DND-41 (cell line): ENCODE measurements at regions not wholly inside any gene's neighbourhood (a gene's known extent, or its start where the extent isn't known, plus 50 kb on each side); places are given as distances from the start of the nearest gene placed in this dataset.

Experiments used
- ATAC-seq: fragments of 200-7000 bp; cut with Tn5 transposase; 3 replicates; pipeline ENCODE4 v1.9.1; 2021; ENCODE audit warnings: low read depth; ENCODE audit not compliant: insufficient read depth
- DNase-seq: peaks from one replicate; pipeline ENCODE4 v3.0.0-alpha.2; 2020
- H2AFZ ChIP-seq: 2 replicates; pipeline ENCODE4 v1.6.0; 2012; ENCODE audit warnings: low read depth, low read length
- H3K27ac ChIP-seq: 2 replicates; pipeline ENCODE4 v1.5.1; 2012; ENCODE audit warnings: low read length, inconsistent platforms
- H3K27me3 ChIP-seq: fragments of 200-600 bp; sonication (generic); 2 replicates; pipeline ENCODE4 v1.6.0; 2012; ENCODE audit warnings: low read length, mild to moderate bottlenecking, inconsistent platforms; ENCODE audit not compliant: insufficient read depth, poor library complexity
- H3K36me3 ChIP-seq: 2 replicates; pipeline ENCODE4 v1.5.1; 2012; ENCODE audit warnings: low read length, inconsistent platforms; ENCODE audit not compliant: insufficient read depth
- H3K4me1 ChIP-seq: 2 replicates; pipeline ENCODE4 v1.5.1; 2012; ENCODE audit warnings: mild to moderate bottlenecking, low read length; ENCODE audit not compliant: insufficient read depth
- H3K4me2 ChIP-seq: 2 replicates; pipeline ENCODE4 v1.6.0; 2012; ENCODE audit warnings: mild to moderate bottlenecking, moderate library complexity, low read length, inconsistent platforms; ENCODE audit not compliant: insufficient read depth
- H3K4me3 ChIP-seq, 2 experiments: fragments of 200-600 bp in 1 of 2; shearing (Covaris generic) in 1 of 2; 2 replicates each; pipeline ENCODE4 v1.5.1; 2012 to 2016; ENCODE audit warnings: inconsistent platforms in 2 of 2, low read length in 2 of 2, mild to moderate bottlenecking in 2 of 2, low read depth in 1 of 2, moderate library complexity in 1 of 2
- H3K79me2 ChIP-seq: 2 replicates; pipeline ENCODE4 v1.6.0; 2012; ENCODE audit warnings: low read length, inconsistent platforms; ENCODE audit not compliant: insufficient read depth
- H3K9ac ChIP-seq: 2 replicates; pipeline ENCODE4 v1.6.0; 2012; ENCODE audit warnings: low read depth, mild to moderate bottlenecking, inconsistent platforms, low read length, moderate library complexity
- H3K9me3 ChIP-seq: 2 replicates; pipeline ENCODE4 v1.5.1; 2012; ENCODE audit warnings: low read length, moderate library complexity, mild to moderate bottlenecking, inconsistent platforms; ENCODE audit not compliant: insufficient read depth, severe bottlenecking
- H4K20me1 ChIP-seq: 2 replicates; pipeline ENCODE4 v1.6.0; 2012; ENCODE audit warnings: low read length; ENCODE audit not compliant: insufficient read depth
- CTCF ChIP-seq: IDR thresholded peaks from 2 replicates; pipeline ENCODE4 v1.5.1; 2012; ENCODE audit warnings: borderline replicate concordance, low read length, moderate library complexity, mild to moderate bottlenecking; ENCODE audit not compliant: poor library complexity, severe bottlenecking; ENCODE audit errors: extremely low read depth
- EZH2 ChIP-seq: IDR thresholded peaks from 3 replicates; pipeline ENCODE4 v1.6.1; 2012; ENCODE audit warnings: borderline replicate concordance, low read depth, mild to moderate bottlenecking, moderate library complexity, low read length, inconsistent platforms; ENCODE audit not compliant: severe bottlenecking

- TF ChIP-seq EZH2 (no peak), CTCF (no peak)
- Histone ChIP-seq H3K27me3 (peaks cover 9% of the 10 kb centered on the region), H3K9me3 (no peaks in the 10 kb centered on the region), H4K20me1 (no peaks in the 10 kb centered on the region), H3K27ac (no peak overlapping the region), H3K36me3 (no peaks in the 10 kb centered on the region), H3K79me2 (no peaks in the 10 kb centered on the region), H3K9ac (no peak overlapping the region), H3K4me2 (no peak overlapping the region), H3K4me1 (no peaks in the 10 kb centered on the region), H3K4me3 (no peak overlapping the region), H2AFZ (no peak overlapping the region)
- DNase-seq (no peak), ATAC-seq (no peak)
Observed at GRCh38 chr2:204274991-204275390, 270.3 kb upstream of the PARD3B start.

GRCh38 chr2:204277226-204277625 is 268.0 kb upstream of the PARD3B start:
- no peak for DNase-seq
- Histone ChIP-seq H3K4me3 (no peak overlapping the region), H3K36me3 (no peaks in the 10 kb centered on the region), H3K9me3 (no peaks in the 10 kb centered on the region), H3K4me1 (no peaks in the 10 kb centered on the region), H3K4me2 (no peak overlapping the region), H3K79me2 (no peaks in the 10 kb centered on the region), H3K27ac (no peak overlapping the region), H4K20me1 (no peaks in the 10 kb centered on the region), H3K9ac (no peak overlapping the region), H3K27me3 (peaks cover 14% of the 10 kb centered on the region), H2AFZ (no peak overlapping the region)
- TF ChIP-seq CTCF (no peak), EZH2 (no peak)
- no peak for ATAC-seq

- Histone ChIP-seq H3K9me3 (no peaks in the 10 kb centered on the region), H3K27me3 (peaks cover 20% of the 10 kb centered on the region), H3K27ac (no peak overlapping the region), H3K4me3 (no peak overlapping the region), H3K4me2 (no peak overlapping the region), H3K4me1 (no peaks in the 10 kb centered on the region), H4K20me1 (no peaks in the 10 kb centered on the region), H3K36me3 (no peaks in the 10 kb centered on the region), H3K9ac (no peak overlapping the region), H3K79me2 (no peaks in the 10 kb centered on the region), H2AFZ (no peak overlapping the region)
- no peak for DNase-seq
- no peak for TF ChIP-seq EZH2
- TF ChIP-seq CTCF = no peak
- no peak for ATAC-seq
Observed at GRCh38 chr2:204278454-204278853, 266.8 kb upstream of the PARD3B start.

GRCh38 chr2:204279819-204280218 is 265.5 kb upstream of the PARD3B start:
- H3K4me1 ChIP-seq = no peaks in the 10 kb centered on the region
- H3K9me3 ChIP-seq = no peaks in the 10 kb centered on the region
- DNase-seq = no peak
- no peaks in the 10 kb centered on the region for H3K36me3 ChIP-seq
- H2AFZ ChIP-seq = no peak overlapping the region
- H3K27me3 ChIP-seq = peaks cover 26% of the 10 kb centered on the region
- no peak overlapping the region for H3K27ac ChIP-seq
- no peak for ATAC-seq
- no peak overlapping the region for H3K4me3 ChIP-seq
- H3K9ac ChIP-seq = no peak overlapping the region
- H4K20me1 ChIP-seq = no peaks in the 10 kb centered on the region
- TF ChIP-seq CTCF (no peak), EZH2 (no peak)
- no peak overlapping the region for H3K4me2 ChIP-seq
- H3K79me2 ChIP-seq = no peaks in the 10 kb centered on the region
